ENCODE measurements at regions not wholly inside any gene's neighbourhood (a gene's known extent, or its start where the extent isn't known, plus 50 kb on each side); places are given as distances from the start of the nearest gene placed in this dataset.

DNA sequence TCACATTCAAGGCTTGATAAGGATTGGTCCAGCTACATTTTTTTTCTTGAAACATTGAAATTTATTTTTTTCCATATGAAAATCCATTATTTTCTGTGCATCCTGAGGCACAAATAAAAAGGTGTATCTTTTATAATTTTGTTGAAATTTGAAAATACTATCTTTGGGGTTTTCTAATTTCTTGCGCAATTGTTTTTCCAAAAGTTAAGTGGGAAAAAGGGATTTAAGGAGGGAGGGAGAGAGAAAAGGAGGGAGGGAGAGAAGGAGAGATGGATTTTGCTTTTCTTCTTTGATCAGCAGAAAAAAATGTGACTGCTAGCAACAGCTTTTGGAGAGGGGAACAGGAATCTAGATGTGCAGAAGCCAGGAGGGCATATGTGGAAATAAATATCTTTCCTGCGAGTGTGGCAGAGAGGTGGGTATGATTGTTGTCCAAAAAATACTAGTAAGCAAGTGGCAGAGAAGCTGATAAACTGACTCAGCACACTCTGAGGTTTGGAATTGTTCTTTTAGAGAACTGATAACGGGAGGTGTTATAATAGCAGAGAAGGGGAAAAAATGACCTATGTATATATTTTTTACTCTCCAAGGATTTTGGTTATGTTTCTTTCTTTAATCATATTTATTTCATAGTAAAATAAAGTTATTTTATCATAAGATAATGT, 61.2 kb upstream of the EDNRB start:
- TF ChIP-seq EP300 (IDR thresholded peaks at IDR 0.05) (no peak), POLR2A (IDR thresholded peaks at IDR 0.05) (no peak)
- TF ChIP-seq, protein P1, sequence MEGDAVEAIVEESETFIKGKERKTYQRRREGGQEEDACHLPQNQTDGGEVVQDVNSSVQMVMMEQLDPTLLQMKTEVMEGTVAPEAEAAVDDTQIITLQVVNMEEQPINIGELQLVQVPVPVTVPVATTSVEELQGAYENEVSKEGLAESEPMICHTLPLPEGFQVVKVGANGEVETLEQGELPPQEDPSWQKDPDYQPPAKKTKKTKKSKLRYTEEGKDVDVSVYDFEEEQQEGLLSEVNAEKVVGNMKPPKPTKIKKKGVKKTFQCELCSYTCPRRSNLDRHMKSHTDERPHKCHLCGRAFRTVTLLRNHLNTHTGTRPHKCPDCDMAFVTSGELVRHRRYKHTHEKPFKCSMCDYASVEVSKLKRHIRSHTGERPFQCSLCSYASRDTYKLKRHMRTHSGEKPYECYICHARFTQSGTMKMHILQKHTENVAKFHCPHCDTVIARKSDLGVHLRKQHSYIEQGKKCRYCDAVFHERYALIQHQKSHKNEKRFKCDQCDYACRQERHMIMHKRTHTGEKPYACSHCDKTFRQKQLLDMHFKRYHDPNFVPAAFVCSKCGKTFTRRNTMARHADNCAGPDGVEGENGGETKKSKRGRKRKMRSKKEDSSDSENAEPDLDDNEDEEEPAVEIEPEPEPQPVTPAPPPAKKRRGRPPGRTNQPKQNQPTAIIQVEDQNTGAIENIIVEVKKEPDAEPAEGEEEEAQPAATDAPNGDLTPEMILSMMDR (IDR thresholded peaks at IDR 0.05) = no peak
